Sigmoid colon (tissue), 6 donors: ENCODE measurements at regions not wholly inside any gene's neighbourhood (a gene's known extent, or its start where the extent isn't known, plus 50 kb on each side); places are given as distances from the start of the nearest gene placed in this dataset.
"Not testable (repeated sequence)": the region's sequence is repeated elsewhere in the genome, so short reads cannot be mapped to it uniquely, and the experiment has no call there.

Source experiments
- DNase-seq: peaks from one replicate; pipeline ENCODE4 v3.0.0-alpha.2; 2019
- H3K27ac ChIP-seq, 4 donors: fragments of 200-600 bp; sonication (generic); one replicate each; pipeline ENCODE4 v1.5.1; 2016 to 2019; ENCODE audit warnings: mild to moderate bottlenecking in 1 of 4
- H3K27me3 ChIP-seq, 3 donors: fragments of 200-600 bp; sonication (generic); one replicate each; pipeline ENCODE4 v1.5.1; 2019; ENCODE audit warnings: mild to moderate bottlenecking in 1 of 3
- H3K36me3 ChIP-seq, 4 donors: fragments of 200-600 bp; sonication (generic); one replicate each; pipeline ENCODE4 v1.5.1; 2016 to 2019
- H3K4me1 ChIP-seq, 4 donors: fragments of 200-600 bp; sonication (generic); one replicate each; pipeline ENCODE4 v1.5.1; 2017 to 2019
- H3K4me3 ChIP-seq, 4 donors: fragments of 200-600 bp; sonication (generic); one replicate each; pipeline ENCODE4 v1.5.1; 2017 to 2019; ENCODE audit warnings: mild to moderate bottlenecking in 2 of 4, moderate library complexity in 1 of 4
- H3K9me3 ChIP-seq, 4 donors: fragments of 200-600 bp in 3 of 4; sonication (generic) in 3 of 4; one replicate each; pipeline versions ENCODE4 v1.5.1 to v1.6.1; 2013 to 2019
- EP300 ChIP-seq, 4 donors: sonication (generic); formaldehyde crosslinking; IDR thresholded peaks; one replicate each; pipeline ENCODE4 v1.6.1; 2017; ENCODE audit warnings: antibody characterized with exemption in 4 of 4
- POLR2A ChIP-seq, 2 donors: fragments of 450-650 bp; IDR thresholded peaks; one replicate each; pipeline ENCODE4 v1.6.1; 2016; ENCODE audit warnings: antibody characterized with exemption in 2 of 2, mild to moderate bottlenecking in 2 of 2, moderate library complexity in 2 of 2
- POLR2AphosphoS5 ChIP-seq, 4 donors: sonication (generic); formaldehyde crosslinking; IDR thresholded peaks; one replicate each; pipeline ENCODE4 v1.6.1; 2017; ENCODE audit warnings: antibody characterized with exemption in 4 of 4
- WGBS, 2 donors: extraction: QIAGEN DNeasy Blood & Tissue Kit; methylation state at CpG; one replicate each; pipeline ENCODE4 v1.1.7; 2013; 5-methylcytosine and 5-hydroxymethylcytosine counted together
- intact Hi-C: fragments of 100-400 bp; cut with DNase I; formaldehyde crosslinking; loops from one replicate; pipeline ENCODE4 v1.15.1; 2023
- TF ChIP-seq, protein P1 (sequence below), 4 experiments: fragments of 450-650 bp in 3 of 4; fragments of 200-600 bp in 1 of 4; IDR thresholded peaks; one replicate each; pipeline ENCODE4 v1.5.1; 2016 to 2019; ENCODE audit warnings: antibody characterized with exemption in 4 of 4, mild to moderate bottlenecking in 3 of 4, moderate library complexity in 2 of 4
- donor health status: healthy with polysubstance abuse.
- donor health status: healthy.

- H3K27me3 ChIP-seq, H3K27ac ChIP-seq, DNase-seq, intact Hi-C loops, H3K9me3 ChIP-seq, H3K4me1 ChIP-seq, H3K4me3 ChIP-seq, H3K36me3 ChIP-seq: not testable (repeated sequence)
- 43 to 70% methylated on average over 2 of the region's 2 CpGs for WGBS, 2 donors
Measured at GRCh38 chr20:25932170-25932569, 235.5 kb upstream of the ZNF337 start.

DNA sequence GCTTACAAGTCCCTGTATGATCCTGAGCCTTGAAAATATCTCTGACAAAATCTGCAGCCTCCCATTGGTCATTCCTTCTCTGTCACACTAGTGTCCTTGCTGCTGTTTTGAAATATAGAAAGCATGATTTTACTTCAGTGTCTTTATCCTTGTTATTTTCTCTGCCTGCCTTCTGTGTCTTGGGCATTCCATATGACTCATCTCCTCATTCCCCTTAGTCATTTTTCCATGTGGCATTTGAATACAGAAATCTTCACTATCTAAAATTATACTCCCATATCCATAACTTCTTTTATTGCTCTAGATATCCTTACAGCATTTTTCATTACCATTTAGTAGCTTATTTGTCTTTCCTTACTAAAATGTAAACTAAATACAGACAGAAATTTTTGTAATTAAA, 205.7 kb upstream of the ZNF337 start:
- H3K4me1 ChIP-seq, H3K36me3 ChIP-seq, DNase-seq, H3K27me3 ChIP-seq, H3K9me3 ChIP-seq, H3K4me3 ChIP-seq, H3K27ac ChIP-seq, intact Hi-C loops: not testable (repeated sequence)

DNA sequence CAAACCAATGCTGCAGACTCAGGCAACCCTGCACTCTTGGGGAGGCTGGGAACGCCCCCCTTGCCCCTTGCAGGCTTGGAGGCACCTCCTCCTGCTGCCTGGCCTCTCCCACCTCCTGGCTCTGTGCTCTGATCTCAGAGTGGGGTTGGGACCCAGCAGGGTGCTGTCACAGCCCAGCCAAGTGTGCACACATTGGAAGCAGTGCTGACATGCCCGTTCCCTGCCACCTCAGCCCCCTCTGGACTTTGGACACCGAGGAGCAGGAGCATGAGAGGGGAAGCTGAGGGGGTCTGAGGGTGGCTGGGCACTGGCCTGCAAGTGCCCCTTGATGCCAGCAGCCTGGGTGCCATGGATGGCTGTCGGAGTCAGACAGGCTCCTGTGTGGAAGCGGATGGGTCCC, 202.0 kb upstream of the ZNF337 start:
- 55 to 77% methylated on average over 5 of the region's 5 CpGs for WGBS, 2 donors

DNA sequence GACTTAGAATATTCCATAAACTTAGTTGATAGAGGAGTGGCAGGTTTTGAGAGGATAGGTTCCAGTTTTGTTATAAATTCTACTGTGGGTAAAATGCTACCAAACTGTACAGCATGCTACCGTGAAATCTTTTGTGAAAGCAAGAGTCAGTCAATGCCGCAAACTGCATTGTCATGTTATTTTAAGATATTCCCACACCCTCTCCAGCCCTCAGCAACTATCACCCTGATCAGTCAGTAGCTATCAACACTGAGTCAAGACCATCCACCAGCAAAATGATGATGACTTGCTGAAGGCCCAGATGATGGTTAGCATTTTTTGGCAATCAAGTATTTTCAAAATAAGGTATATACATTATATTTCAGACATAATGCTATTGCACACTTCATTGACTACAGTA, 182.4 kb upstream of the ZNF337 start:
- H3K27ac ChIP-seq, H3K9me3 ChIP-seq, H3K27me3 ChIP-seq, H3K4me1 ChIP-seq, H3K4me3 ChIP-seq, H3K36me3 ChIP-seq, intact Hi-C loops, DNase-seq: not testable (repeated sequence)
- WGBS, 2 donors, result 94 to 96% methylated on average over 2 of the region's 2 CpGs

More for the DNA sequence above, 202.0 kb upstream of the ZNF337 start:
- H3K4me3 ChIP-seq, H3K27ac ChIP-seq, DNase-seq, H3K4me1 ChIP-seq, intact Hi-C loops, H3K9me3 ChIP-seq, H3K36me3 ChIP-seq, H3K27me3 ChIP-seq: not testable (repeated sequence)

GRCh38 chr20:25868650-25868979, 172.0 kb upstream of the ZNF337 start:
- H3K4me1 ChIP-seq, result peaks cover 0 to 25% (median 24%) of the 10 kb centered on the region in 4 donors
- H3K27ac ChIP-seq, H3K36me3 ChIP-seq, H3K27me3 ChIP-seq, intact Hi-C loops, DNase-seq, H3K9me3 ChIP-seq: not testable (repeated sequence)
- 27 to 31% methylated on average over 17 of the region's 17 CpGs for WGBS, 2 donors
- peak overlapping the region; percentile 26 to 58 (median 46) for H3K4me3 ChIP-seq

DNA sequence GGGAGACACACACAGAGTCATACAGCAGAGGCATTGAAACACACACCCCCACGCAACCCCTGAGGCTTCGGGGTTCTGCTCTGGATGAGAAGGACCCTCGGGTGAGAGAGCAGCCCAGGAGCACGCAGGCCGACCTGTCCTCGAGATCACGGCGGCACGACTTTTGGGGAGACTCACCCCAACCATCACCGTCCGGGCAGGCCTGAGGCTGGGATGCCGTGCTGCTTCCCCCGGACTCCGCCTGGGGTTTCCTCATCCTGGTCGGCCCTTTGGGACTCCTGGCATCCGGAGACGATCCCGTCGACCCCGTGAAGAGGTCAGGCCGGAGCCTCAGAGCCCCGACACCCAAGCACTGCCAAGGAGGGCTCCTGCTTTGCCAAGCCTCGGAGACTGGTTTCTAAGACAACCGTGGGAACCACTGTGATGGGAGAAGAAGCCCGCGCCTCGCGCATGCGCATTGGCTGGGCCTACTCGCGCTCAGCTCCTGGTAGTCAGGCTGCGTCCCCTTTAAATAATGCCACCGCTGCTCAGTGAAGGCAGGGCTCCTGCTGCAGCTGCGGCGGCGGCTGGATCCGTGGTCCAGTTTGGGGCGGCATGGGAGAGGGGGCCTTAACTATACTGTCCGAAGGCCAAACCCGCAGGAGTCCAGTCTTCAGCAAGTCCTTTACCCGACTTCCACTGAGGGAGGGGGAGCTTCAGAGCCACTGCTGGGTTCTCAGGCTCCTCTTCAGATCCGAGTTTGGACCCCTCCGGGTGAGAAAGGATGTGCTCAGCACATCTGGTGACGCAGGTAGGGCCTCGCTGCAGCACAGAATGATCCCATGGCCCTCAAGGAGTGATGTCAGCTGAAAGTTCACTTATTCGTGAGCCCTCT, 171.4 kb upstream of the ZNF337 start:
- Histone ChIP-seq H3K4me3 (peak overlapping the region; percentile 26 to 58 (median 46)), H3K9me3 (no peaks in the 10 kb centered on the region), H3K4me1 (peaks cover 0 to 31% (median 28%) of the 10 kb centered on the region in 4 donors), H3K36me3 (no peaks in the 10 kb centered on the region), H3K27ac (peak overlapping the region in 1 of 4 donors; percentile 27), H3K27me3 (no peaks in the 10 kb centered on the region)
- 24 to 26% methylated on average over 46 of the region's 46 CpGs for WGBS, 2 donors
- DNase-seq, result peak; percentile 89
- no peak for TF ChIP-seq POLR2A (IDR thresholded peaks at IDR 0.05)
- TF ChIP-seq POLR2AphosphoS5 (IDR thresholded peaks at IDR 0.05), result peak in 1 of 4 donors; percentile 36
- peak in 1 of 4 donors; percentile 42 for TF ChIP-seq EP300 (IDR thresholded peaks at IDR 0.05)
- TF ChIP-seq, protein P1, sequence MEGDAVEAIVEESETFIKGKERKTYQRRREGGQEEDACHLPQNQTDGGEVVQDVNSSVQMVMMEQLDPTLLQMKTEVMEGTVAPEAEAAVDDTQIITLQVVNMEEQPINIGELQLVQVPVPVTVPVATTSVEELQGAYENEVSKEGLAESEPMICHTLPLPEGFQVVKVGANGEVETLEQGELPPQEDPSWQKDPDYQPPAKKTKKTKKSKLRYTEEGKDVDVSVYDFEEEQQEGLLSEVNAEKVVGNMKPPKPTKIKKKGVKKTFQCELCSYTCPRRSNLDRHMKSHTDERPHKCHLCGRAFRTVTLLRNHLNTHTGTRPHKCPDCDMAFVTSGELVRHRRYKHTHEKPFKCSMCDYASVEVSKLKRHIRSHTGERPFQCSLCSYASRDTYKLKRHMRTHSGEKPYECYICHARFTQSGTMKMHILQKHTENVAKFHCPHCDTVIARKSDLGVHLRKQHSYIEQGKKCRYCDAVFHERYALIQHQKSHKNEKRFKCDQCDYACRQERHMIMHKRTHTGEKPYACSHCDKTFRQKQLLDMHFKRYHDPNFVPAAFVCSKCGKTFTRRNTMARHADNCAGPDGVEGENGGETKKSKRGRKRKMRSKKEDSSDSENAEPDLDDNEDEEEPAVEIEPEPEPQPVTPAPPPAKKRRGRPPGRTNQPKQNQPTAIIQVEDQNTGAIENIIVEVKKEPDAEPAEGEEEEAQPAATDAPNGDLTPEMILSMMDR (IDR thresholded peaks at IDR 0.05), result no peak
- intact Hi-C loops, result no loop called here

- H3K9me3 ChIP-seq, intact Hi-C loops, H3K27me3 ChIP-seq, H3K4me3 ChIP-seq, DNase-seq, H3K27ac ChIP-seq, H3K36me3 ChIP-seq: not testable (repeated sequence)
- WGBS, 2 donors, result 80 to 86% methylated on average over 35 of the region's 35 CpGs
- peaks cover 0 to 39% (median 36%) of the 10 kb centered on the region in 4 donors for H3K4me1 ChIP-seq
Measured at GRCh38 chr20:25867015-25867775, 170.5 kb upstream of the ZNF337 start.
